CD4-positive, alpha-beta T cell treated with Interleukin-4 for 1 hour (primary cell): ENCODE measurements at regions not wholly inside any gene's neighbourhood (a gene's known extent, or its start where the extent isn't known, plus 50 kb on each side); places are given as distances from the start of the nearest gene placed in this dataset.
A peak's percentile ranks its signal among the peaks of the same experiment; 100 is the strongest.
"Not testable (repeated sequence)": the region's sequence is repeated elsewhere in the genome, so short reads cannot be mapped to it uniquely, and the experiment has no call there.

Experiments used
- DNase-seq, 2 donors: peaks; one replicate each; pipeline ENCODE4 v3.0.0-alpha.2; 2020 to 2022

DNA sequence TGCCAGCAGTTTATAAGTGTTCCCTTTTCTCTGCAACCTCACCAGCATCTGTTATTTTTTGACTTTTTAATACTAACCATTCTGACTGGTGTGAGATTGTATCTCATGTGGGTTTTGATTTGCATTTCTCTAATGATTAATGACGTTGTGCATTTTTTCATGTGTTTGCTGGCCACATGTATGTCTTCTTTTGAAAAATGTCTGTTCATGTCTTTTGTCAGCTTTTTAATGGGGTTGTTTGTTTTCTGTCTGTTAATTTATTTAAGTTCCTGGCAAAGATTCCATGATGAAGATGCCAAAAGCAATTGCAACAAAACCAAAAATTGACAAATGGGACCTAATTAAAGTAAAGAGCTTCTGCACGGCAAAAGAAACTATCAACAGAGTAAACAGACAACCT is 137.2 kb upstream of the JCAD start:
- DNase-seq = not testable (repeated sequence)

GRCh38 chr10:30192846-30193608 is 133.6 kb upstream of the JCAD start:
- no peak for DNase-seq

DNA sequence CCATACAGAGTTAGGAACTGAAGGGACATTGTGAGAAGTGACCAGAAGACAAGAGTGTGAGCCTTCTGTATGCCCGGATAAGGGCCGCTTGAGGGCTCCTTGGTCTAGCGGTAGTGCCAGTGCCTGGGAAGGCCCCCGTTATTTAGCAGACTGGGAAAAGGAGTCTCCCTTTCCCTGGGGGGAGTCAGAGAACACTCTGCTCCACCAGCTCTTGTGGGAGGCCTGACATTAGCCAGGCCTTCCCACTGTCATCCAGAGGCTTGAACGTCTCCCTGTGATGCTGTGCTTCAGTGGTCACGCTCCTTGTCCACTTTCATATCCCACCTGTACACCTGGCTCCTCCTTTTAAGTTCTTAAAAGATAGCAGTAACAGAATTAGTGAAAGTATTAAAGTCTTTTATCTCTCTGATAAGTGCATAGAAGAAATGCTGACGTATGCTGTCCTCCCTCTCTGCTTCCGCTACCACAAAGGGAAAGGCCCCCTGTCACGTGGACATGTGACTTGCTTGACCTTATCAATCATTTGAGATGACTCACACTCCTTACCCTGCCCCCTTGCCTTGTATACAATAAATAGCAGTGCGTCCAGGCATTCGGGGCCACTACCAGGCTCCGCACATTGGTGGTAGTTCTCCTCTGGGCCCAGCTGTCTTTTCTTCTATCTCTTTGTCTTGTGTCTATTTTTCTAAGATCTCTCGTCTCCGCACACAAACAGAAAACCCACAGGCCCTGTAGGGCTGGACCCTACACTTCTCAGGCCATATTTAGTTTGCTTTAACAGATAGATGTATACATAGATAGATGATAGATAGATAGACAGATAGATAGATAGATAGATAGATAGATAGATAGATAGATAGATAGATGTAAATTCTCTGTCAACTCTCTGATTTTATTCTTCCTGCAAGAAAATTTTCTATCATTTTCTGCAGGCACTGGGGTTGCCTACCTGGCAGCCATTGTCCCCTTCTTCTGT is 131.5 kb upstream of the JCAD start:
- peak in 1 of 2 donors; percentile 19 for DNase-seq

DNA sequence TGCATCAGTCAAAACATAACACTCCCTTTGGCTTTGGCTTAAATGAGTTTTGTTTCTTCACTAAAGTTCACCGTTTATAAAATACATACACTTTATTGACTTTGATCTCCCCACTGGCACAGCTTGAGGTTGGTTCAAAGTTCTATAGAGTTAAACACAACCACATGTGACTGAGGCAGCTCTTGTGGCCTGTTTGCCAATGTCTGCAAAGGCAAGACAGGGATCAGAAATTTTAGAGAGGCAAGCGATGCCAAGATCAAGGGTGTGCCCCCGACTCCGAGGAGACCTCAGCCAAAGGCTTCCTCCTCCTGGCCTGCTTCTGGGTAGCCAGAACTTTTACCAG is 129.8 kb upstream of the JCAD start:
- DNase-seq = no peak

- no peak for DNase-seq
Measured at GRCh38 chr10:30188556-30189237, 129.3 kb upstream of the JCAD start.

- DNase-seq = no peak
Measured at GRCh38 chr10:30188101-30188500, 128.7 kb upstream of the JCAD start.

GRCh38 chr10:30187010-30187409 is 127.6 kb upstream of the JCAD start:
- DNase-seq = no peak

GRCh38 chr10:30186371-30186875 is 127.0 kb upstream of the JCAD start:
- DNase-seq = no peak

DNA sequence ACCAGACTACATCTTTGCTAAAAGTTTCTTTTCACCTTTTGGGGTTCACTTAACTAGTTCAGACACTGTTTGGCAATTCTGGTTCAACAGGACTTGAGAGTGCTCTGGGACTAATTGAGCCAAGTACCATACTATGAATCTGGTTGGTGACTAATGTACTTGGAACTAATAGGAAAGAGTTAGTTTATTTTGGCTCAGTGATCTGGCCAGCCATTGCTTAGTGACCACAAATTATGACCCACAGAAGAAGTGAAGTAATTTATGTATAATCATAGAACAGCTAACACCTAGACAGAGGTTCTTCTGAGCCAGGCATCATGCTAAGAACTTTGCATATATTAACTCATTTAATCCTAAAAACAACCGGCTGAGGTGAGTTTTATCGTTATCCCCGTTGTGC is 126.5 kb upstream of the JCAD start:
- no peak for DNase-seq

DNA sequence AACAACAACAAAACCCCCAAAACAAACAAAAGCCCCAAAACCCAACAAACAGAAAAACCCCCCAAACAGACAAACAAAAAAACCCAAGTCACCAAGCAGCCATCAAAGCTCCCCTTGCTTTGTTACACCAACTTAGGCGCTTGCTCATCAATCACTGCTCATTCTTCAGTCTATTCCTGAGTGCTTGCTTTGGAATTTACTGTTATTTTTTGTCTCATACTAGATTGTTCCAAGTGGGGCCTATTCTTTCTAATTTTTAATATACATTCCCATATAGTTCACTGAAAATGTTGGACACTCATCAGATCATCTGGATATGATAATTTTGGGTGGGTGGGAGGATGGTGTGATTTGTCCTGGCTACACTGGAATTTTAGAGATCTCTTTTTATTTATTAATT is 126.0 kb upstream of the JCAD start:
- DNase-seq = no peak

GRCh38 chr10:30184397-30185033 is 125.1 kb upstream of the JCAD start:
- DNase-seq = no peak

DNA sequence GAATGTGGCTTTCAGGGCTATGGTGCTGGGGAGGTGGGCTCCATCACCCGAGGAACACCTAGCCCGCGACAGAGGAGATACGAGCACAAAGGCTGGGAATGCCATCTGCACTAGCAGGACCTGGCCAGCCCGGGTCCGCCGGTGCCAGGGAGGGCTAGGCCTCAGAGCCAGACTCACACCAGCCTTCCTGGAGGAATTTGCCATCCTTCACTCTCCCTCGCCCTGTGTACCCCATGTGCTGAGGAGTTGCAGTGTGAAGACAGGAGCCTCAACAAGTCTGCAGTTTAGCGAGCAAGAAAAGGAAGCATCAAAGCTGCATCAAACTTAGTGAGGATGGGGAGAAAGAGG is 123.6 kb upstream of the JCAD start:
- DNase-seq = no peak

- no peak for DNase-seq
Measured at GRCh38 chr10:30182191-30183054, 123.0 kb upstream of the JCAD start.

DNA sequence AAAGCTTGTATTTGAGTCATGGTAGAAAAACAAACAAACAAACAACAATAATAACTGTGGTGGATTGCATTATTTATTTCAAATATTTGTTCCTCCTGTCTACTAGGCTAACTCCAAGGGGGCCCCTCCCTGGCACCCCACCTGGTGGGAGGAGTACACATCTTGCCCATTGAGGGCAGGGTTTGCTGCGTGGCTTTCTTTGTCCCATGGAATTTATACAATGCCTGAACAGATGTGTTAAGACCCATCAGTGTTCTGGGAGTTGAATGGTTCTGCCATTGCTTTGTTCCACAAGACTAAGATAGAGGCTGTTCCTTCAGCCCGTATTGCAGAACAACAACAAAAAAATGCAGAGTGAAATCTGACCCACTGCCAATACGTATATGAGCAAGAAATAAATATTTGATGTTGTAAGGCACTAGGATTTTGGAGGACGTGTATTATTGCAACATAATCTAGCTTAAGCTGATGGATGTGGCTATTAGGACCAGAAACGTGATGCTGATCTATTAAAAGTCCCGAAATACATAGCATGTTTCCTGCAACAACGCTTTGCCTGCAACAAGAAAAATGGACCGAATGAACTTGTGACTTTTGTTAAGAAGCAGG is 119.1 kb upstream of the JCAD start:
- no peak for DNase-seq

- no peak for DNase-seq
Measured at GRCh38 chr10:30176776-30177533, 117.6 kb upstream of the JCAD start.

- no peak for DNase-seq
Measured at GRCh38 chr10:30176182-30176581, 116.8 kb upstream of the JCAD start.

- no peak for DNase-seq
Measured at GRCh38 chr10:30172673-30173072, 113.3 kb upstream of the JCAD start.

- no peak for DNase-seq
Measured at GRCh38 chr10:30172091-30172490, 112.7 kb upstream of the JCAD start.

GRCh38 chr10:30171601-30172000 is 112.2 kb upstream of the JCAD start:
- DNase-seq = no peak

DNA sequence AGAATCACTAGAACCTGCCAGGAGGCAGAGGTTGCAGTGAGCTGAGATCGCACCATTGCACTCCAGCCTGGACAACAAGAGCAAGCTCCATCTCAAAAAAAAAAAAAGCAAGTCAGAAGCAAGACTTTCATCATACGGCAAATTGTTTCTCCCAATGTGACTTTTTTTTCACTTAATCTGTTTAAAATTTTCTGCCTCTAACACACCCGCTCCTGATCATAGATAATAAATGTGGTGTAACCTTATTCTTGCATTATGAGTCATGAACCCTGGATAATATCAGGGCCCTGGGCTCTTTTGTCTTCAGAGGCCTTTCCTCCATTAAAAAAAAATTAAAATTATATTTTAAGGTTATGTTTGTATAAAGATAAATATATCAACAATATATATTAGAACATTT is 111.4 kb upstream of the JCAD start:
- no peak for DNase-seq

- no peak for DNase-seq
Measured at GRCh38 chr10:30170146-30170545, 110.8 kb upstream of the JCAD start.
